Endothelial cell of umbilical vein (primary cell): ENCODE measurements at regions not wholly inside any gene's neighbourhood (a gene's known extent, or its start where the extent isn't known, plus 50 kb on each side); places are given as distances from the start of the nearest gene placed in this dataset.

ENCODE experiments used
- BruUV-seq: library from RNA; stranded (reverse); fragments of 400-500 nt; replicated peaks from 2 replicates; lab custom pipeline; 2021; lab: Mats Ljungman, UMichigan
- CTCF ChIA-PET: fragments of 300-600, 350-600 bp; sonication (Branson Sonifier 250); formaldehyde crosslinking; loops from one replicate; lab custom pipeline; 2021; ENCODE audit warnings: antibody characterized with exemption, inconsistent platforms; lab: Charles Lee
- POLR2A ChIA-PET: fragments of 300-600, 350-600 bp; sonication (Branson Sonifier 250); formaldehyde crosslinking; loops from one replicate; lab custom pipeline; 2021; ENCODE audit warnings: antibody characterized with exemption, inconsistent platforms; lab: Charles Lee
- DNase-seq: peaks from one replicate; pipeline ENCODE4 v3.0.0-alpha.2; 2011; ENCODE audit warnings: low read depth, low spot score
- FAIRE-seq: peaks from 2 replicates; lab custom pipeline; 2011; peaks lifted over from hg19 to GRCh38; lab: Jason Lieb, UNC
- H2AFZ ChIP-seq: 2 replicates; pipeline ENCODE4 v1.6.0; 2012; ENCODE audit warnings: low read depth, low read length, control low read depth, inconsistent platforms
- H3K27ac ChIP-seq: 2 replicates; pipeline ENCODE4 v1.5.1; 2011; ENCODE audit warnings: low read depth, mild to moderate bottlenecking, control low read depth, low read length, moderate library complexity; ENCODE audit not compliant: insufficient read depth
- H3K27me3 ChIP-seq, 2 experiments: 2 replicates each; pipeline versions ENCODE4 v1.6.0 to v1.6.1; 2011; ENCODE audit warnings: low read length in 2 of 2, mixed read lengths in 1 of 2; ENCODE audit not compliant: control insufficient read depth in 2 of 2, insufficient read depth in 2 of 2
- H3K36me3 ChIP-seq, 2 experiments: 2 replicates in 1 of 2; 3 replicates in 1 of 2; pipeline ENCODE4 v1.5.1; 2011; ENCODE audit warnings: low read length in 2 of 2, mild to moderate bottlenecking in 1 of 2, moderate library complexity in 1 of 2; ENCODE audit not compliant: control insufficient read depth in 2 of 2, insufficient read depth in 2 of 2; ENCODE audit errors: extremely low read depth in 1 of 2
- H3K4me1 ChIP-seq: 3 replicates; pipeline ENCODE4 v1.5.1; 2011; ENCODE audit warnings: mild to moderate bottlenecking, low read length; ENCODE audit not compliant: control insufficient read depth, insufficient read depth; ENCODE audit errors: extremely low read depth
- H3K4me2 ChIP-seq: 2 replicates; pipeline ENCODE4 v1.6.1; 2011; ENCODE audit warnings: low read length, control low read depth, mixed read lengths; ENCODE audit not compliant: insufficient read depth
- H3K4me3 ChIP-seq, 3 experiments: fragments of 200-600 bp in 1 of 3; sonication (generic), shearing (Covaris generic) in 1 of 3; replicated peaks in 1 of 3; 2 replicates each; pipeline ENCODE4 v1.5.1; 2011 to 2016; ENCODE audit warnings: control low read depth in 3 of 3, low read length in 3 of 3, mild to moderate bottlenecking in 2 of 3, inconsistent platforms in 1 of 3, low read depth in 1 of 3, moderate library complexity in 1 of 3; ENCODE audit not compliant: insufficient read depth in 1 of 3
- H3K79me2 ChIP-seq: 2 replicates; pipeline ENCODE4 v1.6.0; 2012; ENCODE audit warnings: low read length, inconsistent platforms; ENCODE audit not compliant: control insufficient read depth, insufficient read depth
- H3K9ac ChIP-seq: replicated peaks from 2 replicates; pipeline ENCODE3; 2011; ENCODE audit warnings: low read length, control low read depth; ENCODE audit not compliant: insufficient read depth; ENCODE audit errors: extremely low read depth
- H3K9me1 ChIP-seq: replicated peaks from 3 replicates; pipeline ENCODE4 v1.6.0; 2011; ENCODE audit warnings: mild to moderate bottlenecking, low read length; ENCODE audit not compliant: control insufficient read depth, insufficient read depth; ENCODE audit errors: extremely low read depth
- H3K9me3 ChIP-seq: replicated peaks from 2 replicates; pipeline ENCODE4 v1.5.1; 2012; ENCODE audit warnings: low read length, inconsistent platforms; ENCODE audit not compliant: control insufficient read depth, insufficient read depth
- H4K20me1 ChIP-seq: replicated peaks from 2 replicates; pipeline ENCODE3; 2011; ENCODE audit warnings: mild to moderate bottlenecking, low read length; ENCODE audit not compliant: control insufficient read depth, insufficient read depth; ENCODE audit errors: extremely low read depth
- CTCF ChIP-seq, 2 donors: IDR thresholded peaks; 1 replicate in 1 of 2; 2 replicates in 1 of 2; pipeline ENCODE4 v1.5.1; 2011; ENCODE audit warnings: low read length in 2 of 2, mild to moderate bottlenecking in 2 of 2, moderate library complexity in 2 of 2, control low read depth in 1 of 2, inconsistent platforms in 1 of 2, low read depth in 1 of 2; ENCODE audit not compliant: insufficient read depth in 1 of 2; ENCODE audit errors: extremely low read depth in 1 of 2
- EZH2 ChIP-seq: IDR thresholded peaks from 2 replicates; pipeline ENCODE4 v1.6.1; 2012; ENCODE audit warnings: borderline replicate concordance, low read depth, mild to moderate bottlenecking, moderate library complexity, low read length, inconsistent platforms; ENCODE audit not compliant: severe bottlenecking
- FOS ChIP-seq: IDR thresholded peaks from 2 replicates; pipeline ENCODE4 v1.6.1; 2011; ENCODE audit warnings: mild to moderate bottlenecking, low read length, moderate library complexity, borderline replicate concordance; ENCODE audit not compliant: insufficient read depth
- GATA2 ChIP-seq: IDR thresholded peaks from 2 replicates; pipeline ENCODE4 v1.7.0; 2011; ENCODE audit warnings: low read depth, mild to moderate bottlenecking, moderate library complexity, mixed read lengths, low read length; ENCODE audit not compliant: insufficient read length, insufficient read depth
- JUN ChIP-seq: IDR thresholded peaks from 2 replicates; pipeline ENCODE4 v1.6.1; 2011; ENCODE audit warnings: borderline replicate concordance, low read depth; ENCODE audit not compliant: insufficient read length, insufficient read depth
- MAX ChIP-seq: IDR thresholded peaks from 2 replicates; pipeline ENCODE4 v1.6.1; 2011; ENCODE audit not compliant: insufficient read depth, insufficient read length
- MYC ChIP-seq: IDR thresholded peaks from one replicate; pipeline ENCODE4 v1.6.1; 2011; ENCODE audit warnings: mild to moderate bottlenecking, low read depth, low read length
- POLR2A ChIP-seq: IDR thresholded peaks from 2 replicates; pipeline ENCODE4 v1.6.1; 2012; ENCODE audit warnings: low read depth, mild to moderate bottlenecking, control low read depth, low read length
- POLR2AphosphoS5 ChIP-seq: IDR thresholded peaks from 2 replicates; pipeline ENCODE4 v1.6.1; 2012; ENCODE audit warnings: low read depth, mild to moderate bottlenecking, control low read depth, low read length, moderate library complexity; ENCODE audit not compliant: insufficient read depth
- dilution Hi-C: fragments of 300-500 bp; cut with MboI; formaldehyde crosslinking; loops from one replicate; pipeline ENCODE4 v1.15.0; 2019; ENCODE audit warnings: low sequenced_read_pairs; ENCODE audit not compliant: extremely low pct_ligation_motif_present
- intact Hi-C: fragments of 100-400 bp; cut with micrococcal nuclease; formaldehyde crosslinking; loops from one replicate; pipeline ENCODE4 v1.10.0; 2022

GRCh38 chr4:178894126-178894525 lies 1451.9 kb upstream of the AGA start:
- Histone ChIP-seq H3K9ac (no peak overlapping the region), H3K79me2 (no peaks in the 10 kb centered on the region), H3K4me3 (no peak overlapping the region), H3K27ac (no peak overlapping the region), H2AFZ (no peak overlapping the region), H3K27me3 (no peaks in the 10 kb centered on the region), H3K36me3 (no peaks in the 10 kb centered on the region), H4K20me1 (no peaks in the 10 kb centered on the region), H3K4me1 (no peaks in the 10 kb centered on the region), H3K9me3 (peaks cover under 1% of the 10 kb centered on the region), H3K9me1 (no peaks in the 10 kb centered on the region), H3K4me2 (no peak overlapping the region)
- DNase-seq (no peak), FAIRE-seq (no peak)
- TF ChIP-seq MYC (no peak), GATA2 (no peak), JUN (no peak), POLR2A (no peak), FOS (no peak), CTCF (IDR thresholded peaks at IDR 0.05; ENCODE audit: extremely low read depth in 1 of 2, insufficient read depth in 1 of 2, low read depth in 1 of 2, low read length in 2 of 2) (no peak), POLR2AphosphoS5 (no peak), MAX (no peak), EZH2 (no peak)
- CTCF ChIA-PET, result no interaction called here
- POLR2A ChIA-PET, result no interaction called here
- no TSS peak for BruUV-seq
- dilution Hi-C loops (no loop called here), intact Hi-C loops (no loop called here)
